GM12878 (cell line): ENCODE measurements at regions not wholly inside any gene's neighbourhood (a gene's known extent, or its start where the extent isn't known, plus 50 kb on each side); places are given as distances from the start of the nearest gene placed in this dataset.

ENCODE experiments used
- ATAC-seq: fragments of 200-7000 bp; cut with Tn5 transposase; 3 replicates; pipeline ENCODE4 v1.9.1; 2020; ENCODE audit warnings: mild to moderate bottlenecking, moderate library complexity
- BruUV-seq: library from RNA; stranded (reverse); fragments of 400-500 nt; replicated peaks from 2 replicates; lab custom pipeline; 2021; lab: Mats Ljungman, UMichigan
- CTCF ChIA-PET: fragments of 300-600 bp; sonication (Branson Sonifier 250); formaldehyde crosslinking; extraction: SDS; loops from one replicate; lab custom pipeline; 2021; ENCODE audit warnings: inconsistent platforms; lab: Yijun Ruan, JAX
- POLR2A ChIA-PET: fragments of 350-600 bp; formaldehyde crosslinking; extraction: SDS; loops from one replicate; lab custom pipeline; 2021; ENCODE audit warnings: inconsistent platforms; lab: Charles Lee
- RAD21 ChIA-PET: fragments of 300-600 bp; sonication (Branson Sonifier 250); formaldehyde crosslinking; loops from one replicate; lab custom pipeline; 2023; ENCODE audit warnings: antibody characterized with exemption; ENCODE audit not compliant: unreplicated experiment; lab: Charles Lee
- SMC1A ChIA-PET: fragments of 300-600 bp; sonication (Branson Sonifier 250); formaldehyde crosslinking; loops from one replicate; lab custom pipeline; 2023; ENCODE audit not compliant: unreplicated experiment, uncharacterized antibody; lab: Charles Lee
- DNase-seq: peaks from one replicate; pipeline ENCODE4 v3.0.0-alpha.2; 2011; ENCODE audit warnings: low read depth, low spot score
- FAIRE-seq: peaks from 3 replicates; lab custom pipeline; 2011; peaks lifted over from hg19 to GRCh38; lab: Jason Lieb, UNC
- H2AFZ ChIP-seq: 2 replicates; pipeline ENCODE4 v1.6.0; 2011; ENCODE audit warnings: low read depth, low read length, control low read depth; ENCODE audit not compliant: control insufficient read depth
- H3K27ac ChIP-seq: 2 replicates; pipeline ENCODE4 v1.5.1; 2011; ENCODE audit warnings: control low read depth; ENCODE audit not compliant: control insufficient read depth, insufficient read depth
- H3K27me3 ChIP-seq, 2 experiments: replicated peaks in 1 of 2; 2 replicates each; pipeline versions ENCODE4 v1.6.0 to v1.6.1; 2011; ENCODE audit warnings: low read length in 1 of 2; ENCODE audit not compliant: control insufficient read depth in 2 of 2, insufficient read depth in 2 of 2
- H3K36me3 ChIP-seq, 2 experiments: 2 replicates each; pipeline ENCODE4 v1.5.1; 2011; ENCODE audit warnings: low read length in 1 of 2; ENCODE audit not compliant: control insufficient read depth in 2 of 2, insufficient read depth in 2 of 2
- H3K4me1 ChIP-seq: 2 replicates; pipeline ENCODE4 v1.6.1; 2011; ENCODE audit warnings: mild to moderate bottlenecking, low read length, moderate library complexity, mixed read lengths; ENCODE audit not compliant: control insufficient read depth, insufficient read depth
- H3K4me2 ChIP-seq: 2 replicates; pipeline ENCODE4 v1.6.0; 2011; ENCODE audit warnings: control low read depth; ENCODE audit not compliant: control insufficient read depth, insufficient read depth
- H3K4me3 ChIP-seq: fragments of 200-600 bp; sonication (generic); 2 replicates; pipeline ENCODE4 v1.5.1; 2016
- H3K79me2 ChIP-seq: 2 replicates; pipeline ENCODE4 v1.6.0; 2011; ENCODE audit warnings: low read length; ENCODE audit not compliant: control insufficient read depth, insufficient read depth
- H3K9ac ChIP-seq: 2 replicates; pipeline ENCODE4 v1.8.0; 2011; ENCODE audit warnings: low read length, control low read depth, mixed read lengths; ENCODE audit not compliant: control insufficient read depth, insufficient read depth
- H3K9me3 ChIP-seq: replicated peaks from 3 replicates; pipeline ENCODE4 v1.5.1; 2011; ENCODE audit warnings: mild to moderate bottlenecking, low read length; ENCODE audit not compliant: control insufficient read depth, insufficient read depth
- H4K20me1 ChIP-seq: 2 replicates; pipeline ENCODE4 v1.6.0; 2011; ENCODE audit not compliant: control insufficient read depth, insufficient read depth
- CBX3 ChIP-seq: fragments of 200-600 bp; sonication (generic); IDR thresholded peaks from 2 replicates; pipeline ENCODE4 v1.6.1; 2016; ENCODE audit warnings: low read depth, borderline replicate concordance
- EP300 ChIP-seq, 2 experiments: fragments of 150-350 bp in 1 of 2; IDR thresholded peaks; 2 replicates each; pipeline ENCODE4 v1.6.1; 2011 to 2012; ENCODE audit warnings: low read depth in 2 of 2, low read length in 2 of 2, borderline replicate concordance in 1 of 2, improper control_type of control experiment in 1 of 2, inconsistent platforms in 1 of 2; ENCODE audit not compliant: control insufficient read depth in 1 of 2
- MYB ChIP-seq: fragments of 150-350 bp; IDR thresholded peaks from 2 replicates; pipeline ENCODE4 v1.6.1; 2014; ENCODE audit warnings: mild to moderate bottlenecking, low read depth, low read length, borderline replicate concordance
- WGBS: methylation state at CpG from one replicate; pipeline ENCODE4 v1.1.6; 2016; ENCODE audit warnings: low lambda C conversion rate; ENCODE audit not compliant: insufficient replicate concordance, insufficient coverage; ENCODE audit errors: missing lambda C conversion rate; 5-methylcytosine and 5-hydroxymethylcytosine counted together
- in situ Hi-C: fragments of 300-500 bp; cut with MboI; formaldehyde crosslinking; loops from 9 replicates; pipeline ENCODE4 v1.14.3; 2018; ENCODE audit warnings: mixed read lengths
- intact Hi-C: fragments of 100-400 bp; cut with micrococcal nuclease; formaldehyde crosslinking; loops from one replicate; pipeline ENCODE4 v1.14.2; 2022; ENCODE audit not compliant: unreplicated experiment
- TF ChIP-seq, protein P1 (sequence below): IDR thresholded peaks from 2 replicates; pipeline ENCODE4 v1.6.1; 2012; ENCODE audit warnings: low read depth, low read length, improper control_type of control experiment

DNA sequence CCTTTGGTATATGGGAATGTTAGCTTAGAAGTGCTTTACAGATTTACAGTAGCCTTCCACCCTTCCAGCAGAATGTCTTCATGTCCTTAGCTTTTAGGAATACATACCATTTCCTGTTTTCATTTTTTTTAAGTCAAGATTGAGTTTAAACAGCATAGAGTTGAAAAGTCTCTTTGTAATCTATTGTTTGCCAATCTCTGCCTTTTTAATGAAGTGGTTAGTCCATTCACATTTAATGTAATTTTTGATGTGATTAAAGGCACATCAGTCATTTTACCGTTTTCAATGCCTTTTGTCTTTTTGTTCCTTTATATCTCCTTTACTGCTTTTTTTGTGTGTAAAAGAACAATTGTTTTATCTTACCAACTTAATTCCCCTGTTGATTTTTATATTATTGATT, 233.4 kb upstream of the SMIM21 start:
- DNase-seq = no peak
- no peak for TF ChIP-seq CBX3
- TF ChIP-seq, protein P1, sequence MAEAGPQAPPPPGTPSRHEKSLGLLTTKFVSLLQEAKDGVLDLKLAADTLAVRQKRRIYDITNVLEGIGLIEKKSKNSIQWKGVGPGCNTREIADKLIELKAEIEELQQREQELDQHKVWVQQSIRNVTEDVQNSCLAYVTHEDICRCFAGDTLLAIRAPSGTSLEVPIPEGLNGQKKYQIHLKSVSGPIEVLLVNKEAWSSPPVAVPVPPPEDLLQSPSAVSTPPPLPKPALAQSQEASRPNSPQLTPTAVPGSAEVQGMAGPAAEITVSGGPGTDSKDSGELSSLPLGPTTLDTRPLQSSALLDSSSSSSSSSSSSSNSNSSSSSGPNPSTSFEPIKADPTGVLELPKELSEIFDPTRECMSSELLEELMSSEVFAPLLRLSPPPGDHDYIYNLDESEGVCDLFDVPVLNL = no peak
- no peak for TF ChIP-seq MYB
- TF ChIP-seq, all 136 proteins: peak for 0
- Histone ChIP-seq H3K27me3 (no peaks in the 10 kb centered on the region), H3K79me2 (no peaks in the 10 kb centered on the region), H3K36me3 (no peaks in the 10 kb centered on the region), H3K9me3 (no peaks in the 10 kb centered on the region), H3K27ac (no peak overlapping the region), H3K4me2 (no peak overlapping the region), H3K4me3 (no peak overlapping the region), H2AFZ (no peak overlapping the region), H3K9ac (no peak overlapping the region), H3K4me1 (no peaks in the 10 kb centered on the region), H4K20me1 (no peaks in the 10 kb centered on the region)
- in situ Hi-C loops = no loop called here
- BruUV-seq = no TSS peak
- ATAC-seq (no peak), FAIRE-seq (no peak)
- intact Hi-C loops = no loop called here
- ChIA-PET RAD21 (no interaction called here), CTCF (no interaction called here), SMC1A (interaction anchor here (0.9 kb wide), 1 partner anchor 22 kb away, joined by 3 read pairs; no protein-coding TSS in a partner anchor), POLR2A (no interaction called here)
- WGBS = 0% methylated on average over 1 of the region's 1 CpG

DNA sequence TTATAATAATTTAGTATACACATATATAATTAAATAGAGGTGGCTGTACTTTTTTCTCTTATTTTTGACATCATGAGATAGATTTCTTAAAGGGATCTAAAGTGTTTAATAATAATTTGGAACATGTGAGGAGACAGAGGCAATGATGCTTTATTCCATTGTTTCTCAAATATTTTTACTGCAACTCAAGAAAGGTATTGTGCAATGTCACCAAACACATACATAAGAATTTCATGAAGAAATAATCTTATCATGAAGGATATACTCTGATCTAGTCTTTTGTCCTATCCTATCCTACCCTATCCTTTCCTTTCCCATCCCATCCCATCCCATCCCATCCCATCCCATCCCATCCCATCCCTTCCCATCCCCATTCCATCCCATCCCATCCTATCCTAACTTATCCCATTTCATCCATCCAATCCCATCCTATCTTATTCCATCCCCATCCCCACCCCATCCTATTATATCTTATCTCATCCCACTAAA, 232.1 kb upstream of the SMIM21 start:
- no peaks in the 10 kb centered on the region for H3K4me1 ChIP-seq
- H4K20me1 ChIP-seq = no peaks in the 10 kb centered on the region
- RAD21 ChIA-PET = no interaction called here
- no peak overlapping the region for H3K4me2 ChIP-seq
- H3K36me3 ChIP-seq = no peaks in the 10 kb centered on the region
- no peak for TF ChIP-seq EP300 (IDR thresholded peaks at IDR 0.05; ENCODE audit: borderline replicate concordance in 1 of 2, control insufficient read depth in 1 of 2, low read depth in 2 of 2, low read length in 2 of 2)
- TF ChIP-seq, all 136 proteins: peak for 0
- no TSS peak for BruUV-seq
- SMC1A ChIA-PET = no interaction called here
- Histone ChIP-seq H3K27me3 (no peaks in the 10 kb centered on the region), H2AFZ (no peak overlapping the region), H3K9ac (no peak overlapping the region), H3K79me2 (no peaks in the 10 kb centered on the region), H3K4me3 (no peak overlapping the region), H3K9me3 (no peaks in the 10 kb centered on the region), H3K27ac (no peak overlapping the region)
- CTCF ChIA-PET = no interaction called here
- ATAC-seq = no peak
- intact Hi-C loops (no loop called here), in situ Hi-C loops (no loop called here)
- FAIRE-seq = no peak
- POLR2A ChIA-PET = no interaction called here
- no peak for DNase-seq
